Activated CD8-positive, alpha-beta T cell treated with anti-CD3 and anti-CD28 coated beads for 36 hours (primary cell): ENCODE measurements at regions not wholly inside any gene's neighbourhood (a gene's known extent, or its start where the extent isn't known, plus 50 kb on each side); places are given as distances from the start of the nearest gene placed in this dataset.
"Not testable (repeated sequence)": the region's sequence is repeated elsewhere in the genome, so short reads cannot be mapped to it uniquely, and the experiment has no call there.

Experiments
- ATAC-seq: fragments of 200-7000 bp; cut with Tn5 transposase; one replicate; pipeline ENCODE4 v1.10.0; 2021; ENCODE audit warnings: mild to moderate bottlenecking, moderate library complexity
- CTCF ChIA-PET: fragments of 350-600 bp; sonication (Branson Sonifier 250); formaldehyde crosslinking; loops from one replicate; lab custom pipeline; 2021; ENCODE audit warnings: antibody characterized with exemption; lab: Charles Lee
- POLR2A ChIA-PET: fragments of 350-600 bp; sonication (Branson Sonifier 250); formaldehyde crosslinking; loops from one replicate; lab custom pipeline; 2021; ENCODE audit warnings: antibody characterized with exemption; lab: Charles Lee
- DNase-seq: peaks from one replicate; pipeline ENCODE4 v3.0.0-alpha.2; 2020
- H3K27ac Mint-ChIP-seq: one replicate; pipeline ENCODE4 v1.8.0; 2021; ENCODE audit warnings: mild to moderate bottlenecking, mixed read lengths
- H3K27me3 Mint-ChIP-seq: one replicate; pipeline ENCODE4 v1.8.0; 2021; ENCODE audit warnings: mixed read lengths
- H3K36me3 Mint-ChIP-seq: one replicate; pipeline ENCODE4 v1.8.0; 2021; ENCODE audit warnings: low read depth, mixed read lengths
- H3K4me1 Mint-ChIP-seq: one replicate; pipeline ENCODE4 v1.8.0; 2021; ENCODE audit warnings: low read depth, mixed read lengths
- H3K4me3 Mint-ChIP-seq: one replicate; pipeline ENCODE4 v1.8.0; 2021; ENCODE audit warnings: mild to moderate bottlenecking, moderate library complexity, mixed read lengths
- H3K9me3 Mint-ChIP-seq: one replicate; pipeline ENCODE4 v1.8.0; 2021; ENCODE audit warnings: mixed read lengths
- CTCF ChIP-seq: fragments of 200-600 bp; IDR thresholded peaks from one replicate; pipeline ENCODE4 v1.8.0; 2022; ENCODE audit warnings: antibody characterized with exemption, mild to moderate bottlenecking
- intact Hi-C: fragments of 100-400 bp; cut with micrococcal nuclease; formaldehyde crosslinking; loops from one replicate; pipeline ENCODE4 v1.10.0; 2022

- ATAC-seq, result no peak
- H3K36me3 Mint-ChIP-seq, result peaks cover 2% of the 10 kb centered on the region
- peaks cover 8% of the 10 kb centered on the region for H3K4me1 Mint-ChIP-seq
- no peaks in the 10 kb centered on the region for H3K9me3 Mint-ChIP-seq
- no peak for TF ChIP-seq CTCF
- H3K4me3 Mint-ChIP-seq, result no peak overlapping the region
- ChIA-PET POLR2A (no interaction called here), CTCF (no interaction called here)
- no peak overlapping the region for H3K27ac Mint-ChIP-seq
- no peak for DNase-seq
- no peaks in the 10 kb centered on the region for H3K27me3 Mint-ChIP-seq
- intact Hi-C loops, result no loop called here
Measured at GRCh38 chr10:46216003-46216634, 70.7 kb upstream of the ANTXRL start.

- Mint-ChIP-seq H3K9me3 (no peaks in the 10 kb centered on the region), H3K36me3 (peaks cover 2% of the 10 kb centered on the region), H3K4me3 (no peak overlapping the region), H3K27me3 (no peaks in the 10 kb centered on the region), H3K4me1 (peaks cover 8% of the 10 kb centered on the region), H3K27ac (no peak overlapping the region)
- no peak for TF ChIP-seq CTCF
- intact Hi-C loops, result no loop called here
- CTCF ChIA-PET, result interaction anchor here (3.6 kb wide), 1 partner anchor 12 kb away, joined by 16 read pairs; no protein-coding TSS in a partner anchor
- ATAC-seq (peak; percentile 55), DNase-seq (no peak)
- POLR2A ChIA-PET, result no interaction called here
Measured at GRCh38 chr10:46216836-46217751, 69.7 kb upstream of the ANTXRL start.

GRCh38 chr10:46217752-46218453 lies 68.9 kb upstream of the ANTXRL start:
- Mint-ChIP-seq H3K27me3 (no peaks in the 10 kb centered on the region), H3K27ac (peak overlapping the region; percentile 19), H3K9me3 (no peaks in the 10 kb centered on the region), H3K36me3 (peaks cover 2% of the 10 kb centered on the region), H3K4me1 (peaks cover 8% of the 10 kb centered on the region), H3K4me3 (no peak overlapping the region)
- intact Hi-C loops, result no loop called here
- ATAC-seq (no peak), DNase-seq (no peak)
- CTCF ChIA-PET, result interaction anchor here (3.6 kb wide), 1 partner anchor 11 kb away, joined by 16 read pairs; no protein-coding TSS in a partner anchor
- POLR2A ChIA-PET, result interaction anchor here (0.5 kb wide), 1 partner anchor 14 kb away, joined by 3 read pairs; no protein-coding TSS in a partner anchor
- TF ChIP-seq CTCF, result no peak

- ATAC-seq (no peak), DNase-seq (no peak)
- H3K9me3 Mint-ChIP-seq, result no peaks in the 10 kb centered on the region
- no peak for TF ChIP-seq CTCF
- POLR2A ChIA-PET, result no interaction called here
- intact Hi-C loops, result no loop called here
- H3K36me3 Mint-ChIP-seq, result peaks cover 2% of the 10 kb centered on the region
- peaks cover 8% of the 10 kb centered on the region for H3K4me1 Mint-ChIP-seq
- H3K27me3 Mint-ChIP-seq, result no peaks in the 10 kb centered on the region
- H3K4me3 Mint-ChIP-seq, result no peak overlapping the region
- CTCF ChIA-PET, result interaction anchor here (3.6 kb wide), 1 partner anchor 10 kb away, joined by 16 read pairs; no protein-coding TSS in a partner anchor
- H3K27ac Mint-ChIP-seq, result no peak overlapping the region
Measured at GRCh38 chr10:46218921-46219320, 67.9 kb upstream of the ANTXRL start.

DNA sequence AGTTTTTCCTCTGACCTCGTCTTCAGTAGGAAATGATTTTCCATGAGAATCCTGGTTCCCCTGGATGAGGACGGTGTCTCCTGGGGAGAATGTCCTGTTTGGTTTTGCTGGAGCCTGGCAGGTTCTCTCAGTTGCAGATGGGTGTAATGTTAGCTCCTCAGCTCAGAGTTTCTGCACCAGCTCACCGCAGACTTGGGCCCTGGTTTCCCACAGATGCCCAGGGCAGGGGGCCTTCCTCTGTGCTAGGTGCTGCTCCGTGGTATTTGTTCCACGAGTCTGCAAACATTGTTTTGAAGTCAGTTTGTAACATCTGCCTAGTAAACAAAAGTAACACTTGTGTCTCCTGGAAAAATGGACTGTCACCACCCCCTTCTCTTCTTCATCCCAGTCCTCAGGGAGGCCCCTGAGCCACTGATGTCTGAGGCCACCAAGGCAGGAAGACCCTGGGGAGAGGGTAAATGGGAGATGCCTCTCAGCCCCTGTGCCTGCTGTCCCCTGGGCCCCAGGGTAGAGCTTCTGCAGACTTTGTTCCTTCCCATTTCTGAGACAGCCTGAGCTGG lies 67.3 kb upstream of the ANTXRL start:
- DNase-seq, H3K36me3 Mint-ChIP-seq, POLR2A ChIA-PET, H3K27me3 Mint-ChIP-seq, intact Hi-C loops, H3K4me1 Mint-ChIP-seq, ATAC-seq, H3K9me3 Mint-ChIP-seq, H3K4me3 Mint-ChIP-seq: not testable (repeated sequence)
- peak overlapping the region; percentile 20 for H3K27ac Mint-ChIP-seq
- CTCF ChIA-PET, result interaction anchor here (3.6 kb wide), 1 partner anchor 9 kb away, joined by 16 read pairs; no protein-coding TSS in a partner anchor
